GM12865 (cell line): ENCODE measurements at regions not wholly inside any gene's neighbourhood (a gene's known extent, or its start where the extent isn't known, plus 50 kb on each side); places are given as distances from the start of the nearest gene placed in this dataset.

Experiments used
- DNase-seq: peaks from one replicate; pipeline ENCODE4 v3.0.0; 2010; ENCODE audit warnings: low read depth
- H3K4me3 ChIP-seq: 2 replicates; pipeline ENCODE4 v1.5.1; 2011; ENCODE audit warnings: mild to moderate bottlenecking, low read depth, low read length, control low read depth
- TF ChIP-seq, protein P1 (sequence below): IDR thresholded peaks from 2 replicates; pipeline ENCODE4 v1.5.1; 2011; ENCODE audit warnings: low read length, control low read depth, low read depth, inconsistent platforms; ENCODE audit not compliant: insufficient read depth; ENCODE audit errors: missing control alignments

DNA sequence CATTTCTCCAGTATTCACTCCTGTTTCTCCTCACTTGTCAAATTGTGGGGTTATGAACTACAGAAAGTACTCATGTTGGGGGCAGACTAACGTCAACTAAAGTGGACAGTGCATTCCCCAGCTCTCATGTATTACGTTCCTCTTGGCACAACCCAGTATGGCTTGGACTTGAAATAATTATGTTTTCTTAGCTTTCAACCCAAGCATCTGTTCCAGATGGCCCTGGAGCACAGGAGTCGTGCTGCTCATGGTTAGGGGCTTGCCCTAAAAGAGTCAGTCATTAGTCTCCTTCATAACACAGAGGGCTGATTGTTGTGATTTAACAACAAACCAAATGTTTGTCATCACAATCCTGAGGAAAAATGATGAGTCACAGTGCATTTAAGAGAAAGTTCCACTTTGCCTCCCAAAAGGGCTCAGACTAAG lies 154.4 kb downstream of the RPAP3 start:
- TF ChIP-seq, protein P1, sequence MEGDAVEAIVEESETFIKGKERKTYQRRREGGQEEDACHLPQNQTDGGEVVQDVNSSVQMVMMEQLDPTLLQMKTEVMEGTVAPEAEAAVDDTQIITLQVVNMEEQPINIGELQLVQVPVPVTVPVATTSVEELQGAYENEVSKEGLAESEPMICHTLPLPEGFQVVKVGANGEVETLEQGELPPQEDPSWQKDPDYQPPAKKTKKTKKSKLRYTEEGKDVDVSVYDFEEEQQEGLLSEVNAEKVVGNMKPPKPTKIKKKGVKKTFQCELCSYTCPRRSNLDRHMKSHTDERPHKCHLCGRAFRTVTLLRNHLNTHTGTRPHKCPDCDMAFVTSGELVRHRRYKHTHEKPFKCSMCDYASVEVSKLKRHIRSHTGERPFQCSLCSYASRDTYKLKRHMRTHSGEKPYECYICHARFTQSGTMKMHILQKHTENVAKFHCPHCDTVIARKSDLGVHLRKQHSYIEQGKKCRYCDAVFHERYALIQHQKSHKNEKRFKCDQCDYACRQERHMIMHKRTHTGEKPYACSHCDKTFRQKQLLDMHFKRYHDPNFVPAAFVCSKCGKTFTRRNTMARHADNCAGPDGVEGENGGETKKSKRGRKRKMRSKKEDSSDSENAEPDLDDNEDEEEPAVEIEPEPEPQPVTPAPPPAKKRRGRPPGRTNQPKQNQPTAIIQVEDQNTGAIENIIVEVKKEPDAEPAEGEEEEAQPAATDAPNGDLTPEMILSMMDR, result no peak
- H3K4me3 ChIP-seq, result no peak overlapping the region
- DNase-seq, result no peak

DNA sequence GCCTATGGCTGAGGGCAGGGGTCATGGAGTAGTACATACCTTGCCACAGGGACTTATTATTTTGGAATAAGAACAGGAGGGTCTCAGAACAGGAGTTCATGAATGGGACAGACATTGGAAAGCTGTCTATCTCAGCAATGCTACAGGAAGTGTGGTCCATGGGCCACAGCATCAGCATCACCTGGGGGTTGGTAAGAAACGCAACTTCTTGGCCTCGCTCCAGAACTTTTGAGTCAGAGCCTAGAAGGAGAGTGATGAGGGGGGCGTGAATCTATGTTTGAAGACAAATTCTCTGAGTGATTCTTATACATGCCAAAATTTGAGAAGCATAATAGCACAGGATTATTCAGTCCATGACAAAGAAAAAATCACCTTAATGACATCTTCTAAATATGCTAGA lies 156.6 kb downstream of the RPAP3 start:
- TF ChIP-seq, protein P1, result no peak
- peak; percentile 9 for DNase-seq
- H3K4me3 ChIP-seq, result no peak overlapping the region

DNA sequence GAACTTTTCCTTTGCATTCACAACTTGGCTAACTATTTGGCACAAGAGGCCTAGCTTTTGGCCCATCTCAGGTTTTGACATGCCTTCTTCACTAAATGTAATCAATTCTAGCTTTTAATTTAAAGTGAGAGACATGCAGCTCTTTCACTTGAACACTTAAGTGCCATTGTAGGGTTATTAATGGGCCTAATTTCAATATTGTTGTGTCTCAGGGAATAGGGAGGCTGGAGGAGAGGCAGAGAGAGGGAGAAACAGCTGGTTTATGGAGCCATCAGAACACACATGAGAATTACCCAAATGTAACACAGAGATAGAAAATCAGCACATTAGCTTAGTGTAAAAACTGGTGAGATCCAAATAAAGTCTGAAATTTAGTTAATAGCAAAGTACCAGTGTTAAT lies 157.4 kb downstream of the RPAP3 start:
- TF ChIP-seq, protein P1, result no peak
- H3K4me3 ChIP-seq, result no peak overlapping the region
- DNase-seq, result no peak

DNA sequence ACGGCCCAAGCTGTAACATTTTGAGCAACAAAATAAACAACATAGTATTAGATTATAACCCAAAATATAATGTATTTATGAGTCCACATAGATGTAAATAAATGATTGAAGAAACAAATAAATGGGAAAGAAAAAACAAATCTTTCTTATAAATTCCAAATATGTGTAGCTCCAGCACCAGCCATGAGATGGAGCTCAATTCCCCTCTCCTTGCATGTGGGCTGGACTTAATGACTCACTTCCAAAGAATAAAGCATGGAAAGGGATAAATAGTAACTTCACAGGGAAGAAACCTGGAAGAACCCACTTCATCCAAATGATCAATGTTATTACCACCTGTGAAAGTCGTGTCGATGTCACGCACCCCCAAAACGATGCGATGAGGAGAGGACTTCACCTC lies 158.8 kb downstream of the RPAP3 start:
- TF ChIP-seq, protein P1, result no peak
- no peak for DNase-seq
- no peak overlapping the region for H3K4me3 ChIP-seq

DNA sequence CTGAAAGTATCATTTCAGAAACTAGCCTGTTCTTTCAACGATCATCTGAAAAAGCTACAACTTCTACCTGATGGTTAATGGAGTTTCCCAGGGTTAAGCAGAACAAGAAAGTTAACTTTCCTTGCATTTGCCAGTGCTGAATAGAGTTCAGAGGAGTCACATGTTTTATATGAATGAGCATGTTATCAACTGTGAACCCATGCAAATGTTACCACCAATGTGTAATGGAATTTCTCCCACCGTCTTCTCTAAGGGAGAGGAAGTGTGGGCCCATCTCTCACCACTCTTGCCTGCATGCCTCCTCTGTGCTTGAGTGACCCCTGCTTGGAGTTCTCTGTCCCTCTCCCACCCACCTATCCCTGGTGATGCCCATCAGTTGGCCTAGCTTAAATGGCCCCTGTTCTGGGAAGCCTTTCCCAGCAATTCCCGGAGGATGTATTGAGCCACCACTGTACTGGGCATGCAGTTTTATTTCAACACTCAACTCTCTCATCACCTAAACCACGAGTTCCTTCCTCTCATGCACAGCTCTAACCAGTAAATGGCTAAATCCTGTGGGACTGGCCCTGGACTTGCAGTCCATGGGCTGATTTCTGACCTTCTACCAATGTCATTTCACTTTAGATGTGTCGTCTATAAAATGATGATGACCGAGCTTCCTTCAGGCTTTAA lies 159.8 kb downstream of the RPAP3 start:
- no peak for DNase-seq
- no peak overlapping the region for H3K4me3 ChIP-seq
- TF ChIP-seq, protein P1, result no peak

DNA sequence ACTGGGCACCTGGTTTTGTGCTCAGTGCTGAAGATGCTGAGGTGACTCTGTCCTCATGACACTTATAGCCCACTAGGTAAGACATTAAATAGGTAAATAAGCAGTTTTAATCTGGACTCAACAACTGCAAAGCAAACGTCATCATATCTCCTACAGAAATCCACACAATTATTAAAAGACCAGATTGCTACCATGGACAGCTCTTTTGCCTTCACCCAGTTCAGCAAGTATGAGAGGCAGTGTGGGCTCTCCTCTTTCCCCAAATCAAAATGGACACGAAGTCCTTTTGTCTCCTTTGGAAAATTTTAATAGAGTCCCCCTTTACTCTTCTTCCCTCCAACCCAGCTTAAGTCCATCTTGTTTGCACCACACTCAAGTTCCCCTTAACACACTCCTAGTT lies 171.1 kb downstream of the RPAP3 start:
- no peak overlapping the region for H3K4me3 ChIP-seq
- TF ChIP-seq, protein P1, result no peak
- no peak for DNase-seq

DNA sequence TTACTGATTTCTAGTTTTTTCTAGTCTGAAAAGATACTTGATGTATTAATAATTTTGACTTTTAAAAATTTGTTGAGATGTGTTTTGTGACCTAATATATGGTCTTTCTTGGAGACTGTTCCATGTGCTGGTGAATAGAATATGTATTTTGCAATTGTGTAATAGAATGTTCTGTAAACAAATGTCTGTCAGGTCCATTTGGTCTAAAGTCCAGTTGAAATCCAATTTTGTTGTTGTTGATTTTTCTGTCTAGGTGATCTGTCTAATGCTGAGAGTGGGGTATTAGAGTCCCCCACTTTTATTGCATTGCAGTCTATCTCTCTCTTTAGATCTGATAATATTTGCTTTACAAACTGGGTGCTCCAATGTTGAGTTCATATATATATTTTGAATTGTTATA lies 175.8 kb downstream of the RPAP3 start:
- TF ChIP-seq, protein P1, result no peak
- H3K4me3 ChIP-seq, result no peak overlapping the region
- no peak for DNase-seq
